ENCODE measurements at regions not wholly inside any gene's neighbourhood (a gene's known extent, or its start where the extent isn't known, plus 50 kb on each side); places are given as distances from the start of the nearest gene placed in this dataset.

- no peak for DNase-seq
These were observed 244.4 kb downstream of the LRRIQ3 start for GRCh38 chr1:73953586-73953985.

- no peak for DNase-seq
These were observed 244.8 kb downstream of the LRRIQ3 start for GRCh38 chr1:73953186-73953585.

- DNase-seq: no peak
These were observed 249.9 kb downstream of the LRRIQ3 start for GRCh38 chr1:73948055-73948454.

GRCh38 chr1:73947009-73947408, 251.0 kb downstream of the LRRIQ3 start:
- DNase-seq: no peak

- no peak for DNase-seq
These were observed 254.7 kb downstream of the LRRIQ3 start for GRCh38 chr1:73943270-73943669.

GRCh38 chr1:73930293-73930692, 267.7 kb downstream of the LRRIQ3 start:
- DNase-seq: no peak

GRCh38 chr1:73914951-73915350, 283.0 kb downstream of the LRRIQ3 start:
- DNase-seq: no peak

GRCh38 chr1:73913025-73913424, 285.0 kb downstream of the LRRIQ3 start:
- DNase-seq: no peak

- DNase-seq: no peak
These were observed 286.1 kb downstream of the LRRIQ3 start for GRCh38 chr1:73911849-73912248.

- no peak for DNase-seq
These were observed 287.5 kb downstream of the LRRIQ3 start for GRCh38 chr1:73910466-73910865.

GRCh38 chr1:73910062-73910461, 287.9 kb downstream of the LRRIQ3 start:
- DNase-seq: no peak

- no peak for DNase-seq
These were observed 288.9 kb downstream of the LRRIQ3 start for GRCh38 chr1:73909043-73909562.

- no peak for DNase-seq
These were observed 290.9 kb downstream of the LRRIQ3 start for GRCh38 chr1:73907051-73907450.

GRCh38 chr1:73903092-73903491, 294.9 kb downstream of the LRRIQ3 start:
- no peak for DNase-seq

- DNase-seq: no peak
These were observed 296.2 kb downstream of the LRRIQ3 start for GRCh38 chr1:73901738-73902137.

- DNase-seq: no peak
These were observed 298.7 kb downstream of the LRRIQ3 start for GRCh38 chr1:73899311-73899710.

GRCh38 chr1:73898540-73898939, 299.4 kb downstream of the LRRIQ3 start:
- DNase-seq: no peak

- DNase-seq: no peak
These were observed 310.6 kb downstream of the LRRIQ3 start for GRCh38 chr1:73887412-73887811.

- no peak for DNase-seq
These were observed 311.3 kb downstream of the LRRIQ3 start for GRCh38 chr1:73886716-73887115.

- DNase-seq: no peak
These were observed 323.2 kb downstream of the LRRIQ3 start for GRCh38 chr1:73874806-73875205.

- DNase-seq: no peak
These were observed 329.1 kb downstream of the LRRIQ3 start for GRCh38 chr1:73868810-73869336.

GRCh38 chr1:73862355-73862754, 335.6 kb downstream of the LRRIQ3 start:
- DNase-seq: no peak

- DNase-seq: no peak
These were observed 337.5 kb downstream of the LRRIQ3 start for GRCh38 chr1:73860421-73860950.

GRCh38 chr1:73859227-73859626, 338.7 kb downstream of the LRRIQ3 start:
- DNase-seq: no peak

- no peak for DNase-seq
These were observed 343.4 kb downstream of the LRRIQ3 start for GRCh38 chr1:73854527-73854926.
